A172 (cell line): ENCODE measurements at regions not wholly inside any gene's neighbourhood (a gene's known extent, or its start where the extent isn't known, plus 50 kb on each side); places are given as distances from the start of the nearest gene placed in this dataset.

Experiments used
- DNase-seq: peaks from one replicate; pipeline ENCODE4 v3.0.0-alpha.2; 2015; ENCODE audit warnings: low spot score

DNA sequence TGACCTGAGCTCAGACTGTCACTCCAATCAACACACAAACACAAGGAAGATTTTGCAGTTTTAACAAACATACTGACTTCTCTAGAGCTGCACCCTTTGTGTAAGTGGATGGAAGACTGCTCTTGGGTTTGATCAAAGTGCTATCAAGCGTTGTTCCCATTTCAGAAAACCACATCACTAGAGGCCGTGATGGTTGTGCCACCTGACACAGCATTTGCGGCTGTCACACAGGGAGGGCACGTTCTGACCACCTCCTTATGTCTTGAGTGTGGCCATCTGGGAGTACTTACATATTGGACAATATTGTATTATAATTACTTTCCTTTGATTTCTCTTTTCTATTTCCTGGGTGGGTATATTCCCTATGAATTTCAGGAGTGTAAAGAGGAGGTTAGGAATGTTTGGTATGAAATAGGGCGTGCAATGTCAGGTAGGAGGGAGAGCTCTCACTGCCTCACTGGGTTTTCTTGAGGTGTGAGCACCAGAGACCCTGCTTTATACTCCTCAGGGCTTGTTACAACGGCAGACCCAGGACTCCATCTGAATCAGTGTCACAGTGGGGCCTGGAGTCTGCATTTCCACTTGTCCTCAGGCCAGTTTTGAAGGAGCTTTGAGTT lies 74.3 kb downstream of the SYNE3 start:
- no peak for DNase-seq

DNA sequence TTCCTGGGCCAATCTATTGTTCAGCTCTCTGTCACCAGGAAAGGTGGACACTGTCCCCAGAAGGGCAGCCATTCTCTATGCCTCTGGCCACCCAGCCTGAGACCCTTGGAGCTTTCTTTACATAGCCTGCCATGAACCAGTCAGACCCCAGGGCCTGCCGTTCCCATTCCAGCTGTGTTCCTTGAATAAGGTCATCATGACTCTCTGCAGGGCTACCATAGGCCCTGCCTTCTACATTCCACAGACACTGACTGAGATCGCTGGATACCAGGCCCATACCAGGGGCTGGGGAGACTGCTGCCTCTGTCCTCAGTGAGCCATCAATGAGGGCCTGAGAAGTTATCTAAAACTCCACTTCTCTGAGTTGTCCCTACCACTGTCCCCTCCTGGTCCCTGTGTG lies 75.5 kb downstream of the SYNE3 start:
- no peak for DNase-seq

DNA sequence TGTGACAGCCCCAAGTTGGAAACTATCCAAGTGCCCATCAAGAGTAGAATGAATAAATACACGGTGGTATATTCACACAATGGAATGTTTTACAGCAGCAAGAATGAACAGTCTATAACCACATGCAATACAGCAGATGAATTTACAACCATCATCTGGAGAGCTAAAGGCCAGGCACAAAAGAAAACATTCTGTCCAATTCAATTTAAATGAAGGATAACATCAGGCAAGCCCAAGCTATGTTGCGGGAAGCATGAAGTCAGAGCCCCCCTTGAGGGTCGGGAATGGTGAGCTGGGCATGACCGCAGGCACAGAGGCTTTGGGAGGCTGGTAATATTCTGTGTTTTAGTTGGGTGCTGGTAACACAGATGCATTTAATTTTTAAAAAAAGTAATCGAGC lies 76.0 kb downstream of the SYNE3 start:
- DNase-seq, result no peak

DNA sequence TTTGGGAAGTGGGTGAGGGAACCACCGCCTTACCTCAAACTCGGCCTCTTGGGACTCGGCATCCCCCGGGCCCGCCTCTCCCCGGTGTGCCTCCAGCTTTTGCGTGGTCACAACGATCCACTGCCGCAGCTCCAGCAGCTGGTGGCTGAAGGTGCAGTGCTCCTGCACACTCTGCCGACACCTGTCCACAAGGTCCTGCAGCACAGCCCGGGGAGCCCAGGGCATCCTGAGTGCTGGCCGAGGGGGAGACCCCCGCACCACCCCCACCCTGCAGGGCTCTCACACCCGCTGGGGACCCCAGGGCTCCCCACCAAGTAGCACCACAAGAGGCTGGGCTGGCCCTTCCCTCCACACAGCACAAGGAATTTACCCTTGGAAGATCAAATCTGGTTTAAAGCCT lies 76.6 kb downstream of the SYNE3 start:
- DNase-seq, result no peak

DNA sequence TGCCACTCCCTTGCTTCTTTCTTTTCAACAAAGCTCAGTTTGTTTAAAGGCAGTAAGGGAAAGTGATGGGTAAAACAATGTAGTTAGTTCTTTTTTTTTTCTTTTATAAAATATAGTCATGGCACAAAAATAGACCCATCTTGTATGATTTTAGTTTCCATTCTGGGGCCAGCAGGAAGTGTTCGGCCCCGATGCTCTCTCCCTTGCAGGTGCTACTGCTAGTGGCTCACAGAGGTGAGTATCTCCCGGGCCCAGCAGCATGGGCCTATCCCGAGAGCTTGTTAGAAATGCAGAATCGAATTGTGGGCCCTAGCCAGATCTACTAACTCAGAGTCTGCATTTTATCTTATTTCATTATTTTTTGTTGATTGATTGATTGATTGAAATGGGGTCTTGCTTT lies 78.7 kb downstream of the SYNE3 start:
- DNase-seq, result no peak

DNA sequence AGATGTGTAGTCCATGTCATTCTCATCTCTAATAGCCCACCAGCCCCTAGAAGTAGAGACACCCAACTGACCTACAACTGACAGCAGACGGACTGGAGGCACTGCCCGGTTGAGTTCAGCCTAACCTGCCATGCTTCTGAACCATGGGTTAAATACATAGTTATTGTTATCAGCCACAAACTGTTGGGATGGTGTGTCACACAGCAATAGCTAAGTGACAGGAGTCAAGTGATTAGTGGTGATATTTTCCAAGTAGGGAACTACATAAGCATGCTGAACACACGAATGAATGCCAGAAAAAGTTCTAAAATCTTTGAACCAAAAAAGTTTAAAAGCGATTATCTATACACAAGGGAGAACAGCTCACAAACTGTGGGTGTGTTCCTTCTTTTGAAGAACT lies 80.1 kb downstream of the SYNE3 start:
- DNase-seq, result no peak

DNA sequence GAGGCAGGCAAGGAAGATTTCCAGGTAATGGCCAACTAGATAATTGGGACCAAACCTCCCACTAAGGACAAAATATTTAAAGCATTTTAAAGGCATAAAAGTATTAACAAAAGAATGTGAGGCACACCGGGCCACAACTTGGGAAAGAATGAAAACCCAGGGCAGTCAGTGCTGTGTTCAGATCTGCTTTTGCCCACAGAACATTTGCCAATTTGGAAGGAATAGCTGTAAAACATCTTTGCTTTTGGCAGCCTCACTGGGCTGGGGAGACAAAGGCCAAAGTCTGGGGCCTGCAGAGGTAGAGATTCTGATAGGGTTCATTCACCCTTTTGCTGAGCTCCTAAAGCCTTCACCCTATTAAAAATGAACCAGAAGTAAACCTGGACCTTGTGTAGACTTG lies 82.3 kb downstream of the SYNE3 start:
- DNase-seq, result no peak

DNA sequence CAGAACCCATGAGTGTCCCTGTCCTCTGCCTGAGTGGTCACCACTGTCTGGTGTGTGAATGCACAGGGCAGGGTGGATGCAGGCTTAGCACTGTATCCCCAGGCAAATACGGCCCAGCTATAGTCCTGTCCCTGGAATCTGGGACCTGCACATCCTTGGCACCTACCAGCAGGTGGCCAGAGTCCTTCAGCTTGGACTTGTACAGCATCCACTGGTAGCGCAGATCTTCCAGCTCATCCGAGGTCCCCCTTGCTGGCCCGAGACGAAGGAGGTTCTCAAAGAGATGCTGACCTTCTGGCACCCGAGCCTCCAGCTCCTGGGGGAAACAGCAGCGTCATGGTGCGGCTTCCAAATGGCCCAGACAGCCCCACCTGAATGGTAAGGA lies 83.4 kb downstream of the SYNE3 start:
- DNase-seq, result no peak

DNA sequence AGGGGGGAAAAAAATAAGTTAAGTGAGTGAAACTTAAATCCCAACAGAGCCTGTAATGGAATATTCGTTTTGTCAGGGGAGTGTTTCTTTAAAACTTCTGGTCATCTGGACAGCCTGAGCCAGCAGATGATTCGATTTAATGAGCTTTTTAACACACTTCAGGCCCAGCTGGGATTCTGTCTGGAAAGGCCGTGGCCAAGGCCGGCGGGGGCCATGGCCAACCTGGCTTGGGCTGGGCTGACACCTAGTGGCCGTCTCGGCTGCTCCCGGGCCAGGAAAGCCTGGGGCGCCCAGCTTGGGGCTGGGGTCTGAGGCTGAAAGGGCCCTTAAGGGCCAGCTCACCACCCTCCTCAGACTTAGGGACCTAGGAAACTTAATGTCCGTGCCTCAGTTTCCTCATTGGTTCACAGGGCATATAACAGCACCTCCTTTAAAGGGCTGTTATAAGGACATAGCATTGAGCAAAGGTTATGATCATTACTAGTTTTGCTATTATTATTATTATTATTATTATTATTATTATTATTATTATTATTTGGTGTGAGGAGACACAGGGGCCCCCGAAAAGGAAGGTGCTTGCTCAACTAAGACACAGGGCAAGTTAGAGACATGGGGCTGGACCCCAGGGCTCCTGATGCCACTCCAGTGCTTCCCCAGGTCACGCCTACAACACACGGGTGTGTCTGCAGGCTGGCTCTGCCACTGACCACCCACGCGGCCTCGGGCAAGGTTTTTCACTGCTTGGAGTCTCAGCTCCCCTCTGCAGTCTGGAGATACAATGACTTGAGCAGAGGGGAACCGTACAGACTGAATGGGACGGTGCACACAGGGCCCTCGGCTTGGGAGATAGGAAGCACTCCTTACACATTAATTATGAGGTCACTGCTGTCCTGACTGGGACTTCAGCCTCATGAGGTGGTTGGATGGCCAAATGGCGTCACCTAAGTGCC lies 84.0 kb downstream of the SYNE3 start:
- no peak for DNase-seq

DNA sequence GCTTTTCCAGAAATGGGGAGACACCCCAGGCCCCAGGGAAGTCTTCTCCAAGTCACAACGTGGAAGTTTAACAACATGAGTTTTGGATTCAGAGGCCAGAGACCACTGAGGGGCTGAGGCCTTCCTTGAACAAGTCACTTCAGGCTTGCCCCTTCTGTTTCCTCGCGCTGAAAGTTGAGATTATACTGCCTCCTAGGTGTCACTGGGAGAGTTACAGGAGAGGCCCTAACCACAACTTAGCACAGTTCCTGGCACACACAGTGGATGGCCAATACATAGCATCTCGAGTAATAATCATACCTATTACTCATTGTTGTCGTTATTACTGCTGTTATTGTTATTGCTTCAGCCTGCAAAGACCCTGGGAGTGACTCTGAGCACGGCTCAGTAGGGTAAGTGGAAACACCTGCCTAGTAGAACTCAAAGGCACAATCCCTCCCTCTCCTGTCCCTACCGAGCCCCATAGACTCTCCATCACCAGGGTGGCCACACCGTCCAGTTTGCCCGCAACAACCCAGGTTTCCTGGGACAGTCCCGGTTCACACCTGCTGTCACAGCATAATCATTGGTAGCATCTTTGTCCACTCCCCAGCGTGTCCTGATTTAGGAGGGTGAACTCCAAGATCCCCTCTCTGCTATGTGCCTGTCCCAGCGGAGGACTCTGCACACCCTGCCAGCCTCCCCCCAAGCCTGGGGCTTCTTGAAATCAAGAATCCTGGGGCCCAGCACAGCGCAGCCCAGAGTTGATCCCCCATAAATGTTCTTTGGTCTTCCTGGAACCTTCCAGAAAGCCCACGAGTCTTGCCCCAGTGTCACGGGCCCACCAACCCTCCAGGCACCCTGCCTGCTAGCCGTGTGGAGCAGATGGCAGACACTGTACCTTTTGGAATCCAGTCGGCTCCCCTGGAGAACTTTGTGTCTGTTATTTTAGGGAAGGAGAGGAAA lies 85.0 kb downstream of the SYNE3 start:
- DNase-seq, result no peak

DNA sequence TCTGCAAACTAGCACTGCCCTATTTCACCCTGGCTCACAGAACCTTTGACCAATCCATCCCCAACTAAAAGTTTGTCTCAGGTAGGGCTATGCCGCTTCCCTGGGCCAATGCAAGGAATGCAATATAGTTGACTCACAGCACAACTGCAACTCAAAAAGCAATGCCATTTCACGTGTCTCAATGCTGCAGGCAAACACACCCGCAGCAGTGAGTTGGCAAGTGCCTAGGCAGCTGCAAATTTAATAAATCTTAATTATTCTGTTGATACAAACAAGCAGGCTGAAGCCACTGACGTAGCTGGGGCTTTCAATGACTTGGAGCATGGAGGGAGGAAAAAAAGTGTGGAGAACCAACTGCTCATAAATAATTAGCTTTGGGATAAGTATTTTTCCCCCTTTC lies 87.9 kb downstream of the SYNE3 start:
- DNase-seq, result no peak

DNA sequence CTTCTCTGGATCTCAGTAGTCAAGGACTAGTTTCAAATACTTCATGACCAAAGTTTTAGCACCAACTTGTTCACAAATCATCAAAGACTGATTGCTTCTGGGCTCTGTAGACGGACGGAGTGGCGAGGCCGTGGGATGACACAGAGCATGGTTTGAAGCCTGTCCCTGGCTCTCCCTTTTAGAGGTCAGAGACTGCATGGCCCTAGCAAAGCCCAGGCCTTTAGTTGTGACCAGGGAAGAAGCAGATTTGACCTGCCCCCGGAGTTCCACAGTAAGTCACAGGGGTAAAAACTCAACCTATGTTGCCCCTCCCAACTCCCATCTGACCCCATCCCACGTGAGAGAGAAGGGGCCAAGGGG lies 90.4 kb downstream of the SYNE3 start:
- DNase-seq, result no peak

DNA sequence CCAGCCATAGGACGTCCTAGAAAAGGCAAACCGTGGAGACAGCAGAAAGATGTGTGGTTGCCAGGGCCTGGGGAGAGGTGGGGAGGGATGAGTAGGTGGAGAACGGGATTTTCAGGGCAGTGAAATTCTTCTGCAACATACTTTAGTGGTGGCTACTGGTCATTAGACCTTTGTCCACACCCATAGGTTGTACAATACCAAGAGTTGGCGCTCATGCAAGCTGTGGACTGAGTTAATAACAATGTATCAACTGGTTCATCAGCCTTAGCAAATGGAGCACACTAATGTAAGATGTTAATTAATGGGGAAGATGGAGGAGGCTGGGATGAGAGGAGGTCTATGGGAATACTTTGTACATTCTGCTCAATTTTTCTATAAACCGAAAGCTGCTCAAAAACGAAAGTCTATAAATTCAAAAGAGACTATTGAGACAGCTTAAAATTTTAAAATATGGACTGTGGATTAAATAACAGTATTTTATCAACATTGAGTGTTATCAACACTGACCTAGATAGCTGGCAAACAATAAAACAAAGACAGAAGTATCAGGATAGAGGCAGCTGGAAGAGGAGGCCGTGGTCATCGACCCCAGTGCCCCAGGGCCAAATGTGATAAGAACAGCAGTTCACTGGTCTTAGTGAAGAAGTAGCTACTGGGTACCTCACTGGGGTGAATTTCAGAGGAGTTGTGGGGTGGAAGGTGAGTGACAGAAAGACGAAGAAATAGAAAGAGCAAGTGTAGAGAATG lies 90.9 kb downstream of the SYNE3 start:
- DNase-seq, result no peak

DNA sequence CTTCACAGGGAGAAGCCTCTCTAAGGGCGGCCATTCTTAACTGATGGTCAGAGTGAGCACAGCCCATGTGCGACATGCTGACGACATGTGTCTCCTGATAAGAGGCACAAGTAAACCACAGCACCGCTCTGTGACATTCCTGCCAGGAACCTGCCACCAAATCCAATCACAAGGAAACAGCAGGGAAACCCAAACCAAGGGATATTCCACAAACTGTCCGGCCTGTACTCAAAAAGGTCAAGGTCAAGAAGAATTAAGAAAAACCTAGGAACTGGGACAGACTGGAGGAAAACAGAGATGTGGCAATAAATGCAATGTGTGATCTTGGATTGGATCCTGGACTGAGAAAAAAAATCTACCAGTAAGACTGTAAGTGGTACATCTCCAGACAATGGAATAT lies 91.9 kb downstream of the SYNE3 start:
- no peak for DNase-seq

DNA sequence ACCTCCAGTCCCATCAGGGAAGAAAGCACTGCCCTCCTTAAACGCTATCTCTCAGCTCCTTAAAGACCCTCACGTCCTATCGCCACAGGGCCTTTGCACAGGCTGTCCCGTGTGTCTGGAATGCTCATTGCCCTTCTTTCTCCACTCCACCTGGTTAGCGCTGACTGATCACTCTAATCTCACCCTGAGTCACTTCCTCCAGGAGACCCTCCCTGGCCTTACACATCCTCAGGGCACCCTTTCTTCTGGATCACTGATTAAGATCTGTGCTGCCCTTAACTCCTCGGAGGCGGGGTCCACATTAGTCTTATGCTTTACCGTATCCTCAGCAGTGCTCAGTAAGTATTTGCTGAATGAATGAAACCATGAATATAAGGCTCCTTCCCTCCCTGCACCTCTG lies 94.7 kb downstream of the SYNE3 start:
- DNase-seq, result no peak

DNA sequence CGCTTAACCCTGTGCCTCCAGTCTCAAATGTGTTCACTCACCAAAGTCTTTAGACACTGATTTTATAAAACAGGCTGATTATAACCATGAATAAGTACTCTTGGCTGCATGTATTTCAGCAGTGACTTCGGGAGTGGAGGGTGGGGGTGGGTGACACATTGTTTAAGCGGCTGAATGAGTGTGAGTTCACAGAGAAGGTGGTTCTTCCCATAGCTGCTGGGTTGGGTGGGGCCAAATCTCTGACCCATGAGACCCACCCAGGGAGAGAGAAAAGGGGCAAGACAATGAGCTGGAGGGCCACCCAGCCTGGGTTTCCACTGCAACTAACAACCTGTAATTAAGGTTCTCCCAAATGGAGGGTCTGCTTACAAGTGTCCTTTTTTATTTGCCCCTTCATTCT lies 96.4 kb downstream of the SYNE3 start:
- DNase-seq, result no peak

DNA sequence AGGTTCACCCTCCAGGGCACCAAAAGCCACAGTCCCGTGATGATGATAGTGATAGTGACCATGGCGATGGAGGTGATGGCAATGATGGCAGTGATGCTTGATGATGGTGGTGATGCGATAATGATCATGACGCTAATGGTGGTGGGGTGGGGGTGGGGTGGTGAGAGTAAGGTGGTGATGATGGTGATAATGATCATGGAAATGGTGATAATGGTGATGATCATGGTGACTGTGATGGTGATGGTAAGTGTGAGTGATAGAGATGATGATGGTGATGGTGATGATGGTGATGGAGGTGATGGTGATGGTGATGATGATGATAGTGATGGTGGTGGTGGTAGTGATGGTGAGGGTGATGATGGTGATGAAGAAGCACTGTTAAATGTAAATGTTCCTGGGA lies 96.9 kb downstream of the SYNE3 start:
- no peak for DNase-seq

DNA sequence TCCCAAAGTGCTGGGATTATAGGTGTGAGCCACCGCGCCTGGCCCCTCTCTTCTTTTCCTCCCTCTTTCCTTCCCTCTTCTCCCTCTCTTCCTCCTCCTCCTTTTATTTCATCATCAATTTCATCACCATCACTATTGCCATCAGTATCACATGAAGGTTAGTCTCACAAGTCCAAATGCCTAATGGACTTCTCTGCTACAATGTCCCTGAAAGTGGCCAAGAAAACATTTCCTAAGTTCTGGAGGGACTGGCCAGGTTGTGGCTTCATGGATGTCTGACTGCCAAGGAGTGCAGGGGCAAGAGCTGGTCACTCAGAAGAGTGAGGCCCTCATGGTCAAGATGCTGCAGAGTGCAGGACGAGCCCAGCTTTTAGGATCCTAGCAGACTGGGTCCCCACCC lies 97.6 kb downstream of the SYNE3 start:
- no peak for DNase-seq

DNA sequence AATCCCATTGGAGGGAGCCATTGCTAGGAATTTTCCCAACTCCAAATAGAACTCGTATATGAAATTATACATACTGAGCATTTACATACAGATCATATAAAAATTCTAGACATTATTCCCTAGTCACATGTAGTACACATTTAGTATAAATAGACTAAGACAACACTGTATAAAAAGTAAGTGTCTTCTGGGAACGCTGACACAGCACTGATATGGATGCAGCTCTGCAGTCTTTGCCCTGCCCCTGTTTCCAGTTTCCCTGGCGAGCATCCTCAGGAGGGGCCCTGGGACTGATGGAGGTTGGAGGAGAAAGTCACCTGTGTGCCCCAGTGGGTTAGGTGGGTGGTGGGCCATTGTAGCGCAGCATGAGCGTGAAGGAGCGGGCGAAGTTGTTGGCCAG lies 97.8 kb upstream of the CLMN start:
- no peak for DNase-seq

DNA sequence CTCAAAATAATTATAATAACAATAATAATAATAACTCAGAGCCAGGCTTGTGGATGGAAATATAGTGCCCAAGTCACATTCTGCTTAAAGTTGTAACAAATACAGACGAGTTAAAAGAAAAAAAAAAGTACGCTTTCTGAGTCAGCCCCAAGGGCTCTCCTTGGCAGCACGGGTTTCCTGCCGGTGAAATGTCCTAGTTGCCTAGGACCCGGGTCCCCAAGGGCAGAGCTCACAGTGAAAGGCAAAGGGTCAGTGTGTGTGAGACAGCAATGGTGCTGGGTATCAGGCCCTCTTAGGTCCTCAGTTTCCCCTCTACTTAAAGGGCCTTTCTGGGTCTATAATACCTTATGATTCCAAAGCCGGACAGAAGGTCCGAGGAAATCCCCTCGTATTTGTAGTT lies 96.3 kb upstream of the CLMN start:
- no peak for DNase-seq

DNA sequence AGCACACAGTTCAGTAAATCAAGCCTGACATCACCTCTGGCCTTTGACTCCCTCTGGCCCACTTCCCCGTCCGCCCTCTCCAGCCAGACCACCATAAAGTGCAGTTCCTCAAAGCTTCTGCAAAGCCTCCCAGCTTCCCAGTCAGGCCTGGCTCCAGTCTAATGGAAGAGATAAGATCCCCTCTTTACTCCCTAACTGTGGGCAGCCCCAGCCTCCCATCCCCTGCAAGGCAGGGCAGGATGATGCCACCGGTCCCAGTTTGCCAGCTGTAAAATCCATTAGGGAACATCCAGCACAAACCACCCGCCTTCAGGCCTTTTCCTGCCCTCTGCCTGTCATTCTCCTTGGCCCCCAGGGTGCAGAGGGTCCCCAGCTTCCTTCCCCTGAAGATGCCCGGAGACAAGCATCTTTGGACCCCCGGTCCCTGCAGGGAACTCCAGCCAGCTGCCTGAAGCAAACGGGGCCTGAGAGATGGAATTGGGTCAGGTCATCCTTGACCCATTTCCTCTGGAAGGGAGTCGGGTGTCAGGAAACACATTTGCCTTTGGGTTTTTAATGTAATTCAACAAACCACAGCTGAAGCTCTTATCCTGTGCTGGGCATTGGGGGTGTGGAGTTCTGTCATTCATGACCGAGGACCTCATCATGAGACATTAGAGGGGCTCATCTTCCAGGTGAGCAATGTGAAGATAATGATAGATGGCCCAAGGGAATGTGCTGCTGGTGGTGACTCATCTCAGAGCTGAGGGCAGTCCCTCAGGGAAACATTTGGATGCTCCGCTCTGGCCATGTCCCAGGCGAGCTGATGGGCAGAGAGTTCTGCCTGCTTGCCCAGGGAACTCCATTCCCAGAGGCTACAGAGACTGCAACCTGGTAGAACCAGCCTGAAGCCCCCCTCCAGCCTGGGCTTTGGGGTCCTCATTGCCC lies 93.8 kb upstream of the CLMN start:
- DNase-seq, result peak; percentile 21
